GM06990 (cell line): ENCODE measurements at regions not wholly inside any gene's neighbourhood (a gene's known extent, or its start where the extent isn't known, plus 50 kb on each side); places are given as distances from the start of the nearest gene placed in this dataset.

Experiments
- DNase-seq: peaks from one replicate; pipeline ENCODE4 v3.0.0-alpha.2; 2011; ENCODE audit not compliant: insufficient read length; ENCODE audit errors: extremely low read depth
- H3K27me3 ChIP-seq: replicated peaks from 2 replicates; pipeline ENCODE4 v1.6.0; 2011; ENCODE audit warnings: low read length; ENCODE audit not compliant: control insufficient read depth, insufficient read depth
- H3K36me3 ChIP-seq: 2 replicates; pipeline ENCODE4 v1.5.1; 2011; ENCODE audit warnings: low read length; ENCODE audit not compliant: control insufficient read depth, insufficient read depth
- H3K4me3 ChIP-seq: replicated peaks from 2 replicates; pipeline ENCODE4 v1.5.1; 2011; ENCODE audit warnings: low read depth, mild to moderate bottlenecking, control low read depth, low read length
- TF ChIP-seq, protein P1 (sequence below): IDR thresholded peaks from 2 replicates; pipeline ENCODE4 v1.5.1; 2011; ENCODE audit warnings: low read length, control low read depth, mild to moderate bottlenecking, inconsistent platforms; ENCODE audit not compliant: insufficient read depth, poor library complexity, severe bottlenecking

DNA sequence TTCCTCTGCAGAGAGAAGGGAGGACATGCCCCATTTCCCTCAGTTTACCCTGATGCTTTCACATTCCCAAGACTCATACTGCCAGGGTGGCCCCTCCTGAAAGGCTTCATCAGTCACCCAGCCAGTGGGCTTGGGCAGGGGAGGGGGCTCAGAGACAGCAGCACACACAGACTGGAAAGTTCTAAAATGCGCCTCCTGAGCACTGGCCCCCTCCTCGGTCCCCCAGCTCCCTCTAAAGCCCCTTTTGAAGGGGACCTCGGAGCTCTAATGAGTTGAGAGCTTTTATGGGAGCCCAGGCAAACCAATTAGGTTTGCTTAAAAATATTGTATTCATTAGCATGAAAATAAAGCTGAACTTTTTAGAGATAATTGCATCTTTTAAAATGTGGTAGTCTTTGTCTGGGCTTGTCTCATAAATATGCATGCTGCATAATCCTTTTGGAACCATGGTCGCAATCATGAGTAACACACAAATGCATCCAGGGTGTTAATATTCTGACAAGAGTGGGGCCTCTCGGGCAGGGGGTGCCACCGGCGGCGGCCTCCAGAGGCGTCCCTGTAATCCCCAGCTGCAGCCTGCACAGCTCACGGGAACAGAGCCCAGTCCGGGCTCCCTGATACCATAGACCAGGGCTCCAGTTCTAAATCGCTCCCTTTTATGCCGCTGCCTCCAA is 78.5 kb downstream of the RPLP1 start:
- DNase-seq = no peak
- TF ChIP-seq, protein P1, sequence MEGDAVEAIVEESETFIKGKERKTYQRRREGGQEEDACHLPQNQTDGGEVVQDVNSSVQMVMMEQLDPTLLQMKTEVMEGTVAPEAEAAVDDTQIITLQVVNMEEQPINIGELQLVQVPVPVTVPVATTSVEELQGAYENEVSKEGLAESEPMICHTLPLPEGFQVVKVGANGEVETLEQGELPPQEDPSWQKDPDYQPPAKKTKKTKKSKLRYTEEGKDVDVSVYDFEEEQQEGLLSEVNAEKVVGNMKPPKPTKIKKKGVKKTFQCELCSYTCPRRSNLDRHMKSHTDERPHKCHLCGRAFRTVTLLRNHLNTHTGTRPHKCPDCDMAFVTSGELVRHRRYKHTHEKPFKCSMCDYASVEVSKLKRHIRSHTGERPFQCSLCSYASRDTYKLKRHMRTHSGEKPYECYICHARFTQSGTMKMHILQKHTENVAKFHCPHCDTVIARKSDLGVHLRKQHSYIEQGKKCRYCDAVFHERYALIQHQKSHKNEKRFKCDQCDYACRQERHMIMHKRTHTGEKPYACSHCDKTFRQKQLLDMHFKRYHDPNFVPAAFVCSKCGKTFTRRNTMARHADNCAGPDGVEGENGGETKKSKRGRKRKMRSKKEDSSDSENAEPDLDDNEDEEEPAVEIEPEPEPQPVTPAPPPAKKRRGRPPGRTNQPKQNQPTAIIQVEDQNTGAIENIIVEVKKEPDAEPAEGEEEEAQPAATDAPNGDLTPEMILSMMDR = no peak
- Histone ChIP-seq H3K36me3 (no peaks in the 10 kb centered on the region), H3K27me3 (no peaks in the 10 kb centered on the region), H3K4me3 (no peak overlapping the region)

DNA sequence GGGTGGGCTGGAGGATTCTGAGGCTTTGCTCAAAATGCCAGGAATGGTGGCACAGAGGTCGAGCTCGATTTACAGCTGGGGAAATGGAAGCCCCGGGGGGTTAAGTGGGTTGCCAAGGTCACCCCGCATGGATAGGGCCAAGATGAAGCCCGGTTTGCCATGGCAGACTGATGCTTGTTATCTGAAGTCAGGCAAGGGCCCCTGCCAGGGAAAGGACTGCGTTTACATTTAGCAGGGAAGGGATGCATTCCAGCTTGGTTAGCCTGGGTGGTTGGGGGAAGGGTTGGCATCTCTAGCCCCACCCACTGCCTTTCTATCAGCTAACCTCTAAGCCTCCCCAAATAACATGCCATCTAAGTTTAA is 79.0 kb downstream of the RPLP1 start:
- no peak overlapping the region for H3K4me3 ChIP-seq
- DNase-seq = no peak
- TF ChIP-seq, protein P1 = no peak
- no peaks in the 10 kb centered on the region for H3K36me3 ChIP-seq
- no peaks in the 10 kb centered on the region for H3K27me3 ChIP-seq

- Histone ChIP-seq H3K27me3 (no peaks in the 10 kb centered on the region), H3K36me3 (no peaks in the 10 kb centered on the region), H3K4me3 (no peak overlapping the region)
- DNase-seq = no peak
- TF ChIP-seq, protein P1 = no peak
These were observed 79.4 kb downstream of the RPLP1 start for GRCh38 chr15:69532066-69532465.

GRCh38 chr15:69532856-69533255 is 80.2 kb downstream of the RPLP1 start:
- Histone ChIP-seq H3K27me3 (no peaks in the 10 kb centered on the region), H3K36me3 (no peaks in the 10 kb centered on the region), H3K4me3 (no peak overlapping the region)
- DNase-seq = no peak
- TF ChIP-seq, protein P1 = no peak

GRCh38 chr15:69533522-69533921 is 80.9 kb downstream of the RPLP1 start:
- no peaks in the 10 kb centered on the region for H3K36me3 ChIP-seq
- H3K4me3 ChIP-seq = no peak overlapping the region
- H3K27me3 ChIP-seq = no peaks in the 10 kb centered on the region
- TF ChIP-seq, protein P1 = no peak
- DNase-seq = no peak
